SK-N-SH (cell line): ENCODE measurements at regions not wholly inside any gene's neighbourhood (a gene's known extent, or its start where the extent isn't known, plus 50 kb on each side); places are given as distances from the start of the nearest gene placed in this dataset.

Experiments used
- CTCF ChIA-PET: fragments of 300-600, 350-600 bp; formaldehyde crosslinking; extraction: SDS; loops from one replicate; lab custom pipeline; 2021; lab: Yijun Ruan, JAX
- POLR2A ChIA-PET: fragments of 350-600 bp; sonication (Branson Sonifier 250); formaldehyde crosslinking; extraction: SDS; loops from one replicate; lab custom pipeline; 2020; ENCODE audit warnings: antibody characterized with exemption, inconsistent platforms; lab: Yijun Ruan, JAX
- DNase-seq: peaks from one replicate; pipeline ENCODE4 v3.0.0; 2012
- H2AFZ ChIP-seq: fragments of 200-600 bp; sonication (generic); 2 replicates; pipeline ENCODE4 v1.8.1; 2016; ENCODE audit warnings: antibody characterized with exemption, mild to moderate bottlenecking, low read depth
- H3F3A ChIP-seq: fragments of 200-600 bp; sonication (generic); replicated peaks from 2 replicates; pipeline ENCODE3; 2016; ENCODE audit warnings: antibody characterized with exemption, mild to moderate bottlenecking; ENCODE audit not compliant: insufficient read depth
- H3K27ac ChIP-seq, 2 experiments: fragments of 200-500 bp in 1 of 2; fragments of 200-600 bp in 1 of 2; sonication (Bioruptor generic) in 1 of 2; sonication (generic), shearing (Covaris generic) in 1 of 2; 2 replicates each; pipeline versions ENCODE4 v1.5.1 to v1.6.1; 2014 to 2016; ENCODE audit warnings: low read depth in 2 of 2, inconsistent platforms in 1 of 2, low read length in 1 of 2, mild to moderate bottlenecking in 1 of 2, mixed read lengths in 1 of 2
- H3K27me3 ChIP-seq: fragments of 200-600 bp; sonication (generic), shearing (Covaris generic); 2 replicates; pipeline ENCODE4 v1.6.1; 2016; ENCODE audit warnings: mixed run types; ENCODE audit not compliant: insufficient read depth
- H3K36me3 ChIP-seq, 2 experiments: fragments of 200-500 bp in 1 of 2; fragments of 200-600 bp in 1 of 2; sonication (Bioruptor generic) in 1 of 2; sonication (generic) in 1 of 2; replicated peaks in 1 of 2; 2 replicates each; pipeline versions ENCODE3 to v1.5.1; 2014 to 2016; ENCODE audit warnings: low read length in 1 of 2, mild to moderate bottlenecking in 1 of 2; ENCODE audit not compliant: insufficient read depth in 2 of 2, control insufficient read depth in 1 of 2
- H3K4me1 ChIP-seq, 2 experiments: fragments of 200-500 bp in 1 of 2; fragments of 200-600 bp in 1 of 2; sonication (Bioruptor generic) in 1 of 2; sonication (generic), shearing (Covaris generic) in 1 of 2; 2 replicates each; pipeline versions ENCODE4 v1.5.1 to v1.6.1; 2014 to 2016; ENCODE audit warnings: low read depth in 1 of 2, low read length in 1 of 2, mixed run types in 1 of 2; ENCODE audit not compliant: insufficient read depth in 2 of 2, control insufficient read depth in 1 of 2
- H3K4me2 ChIP-seq: fragments of 200-600 bp; sonication (generic), shearing (Covaris generic); 2 replicates; pipeline ENCODE4 v1.6.1; 2017; ENCODE audit warnings: mixed run types
- H3K4me3 ChIP-seq, 2 experiments: fragments of 200-500 bp in 1 of 2; fragments of 200-600 bp in 1 of 2; sonication (Bioruptor generic) in 1 of 2; sonication (generic), shearing (Covaris generic) in 1 of 2; 2 replicates each; pipeline versions ENCODE4 v1.5.1 to v1.8.1; 2014 to 2016; ENCODE audit warnings: low read depth in 2 of 2, inconsistent platforms in 1 of 2, low read length in 1 of 2, mild to moderate bottlenecking in 1 of 2, mixed read lengths in 1 of 2, moderate library complexity in 1 of 2
- H3K79me2 ChIP-seq: fragments of 200-600 bp; sonication (generic); 2 replicates; pipeline ENCODE4 v1.8.1; 2017; ENCODE audit warnings: mild to moderate bottlenecking; ENCODE audit not compliant: insufficient read depth
- H3K9ac ChIP-seq: fragments of 200-600 bp; sonication (generic); 2 replicates; pipeline ENCODE4 v1.6.1; 2017; ENCODE audit warnings: mixed run types
- H3K9me2 ChIP-seq: fragments of 200-600 bp; sonication (generic); 2 replicates; pipeline ENCODE4 v1.6.1; 2017; ENCODE audit warnings: mixed run types
- H3K9me3 ChIP-seq: fragments of 200-600 bp; sonication (generic); 2 replicates; pipeline ENCODE4 v1.6.1; 2017; ENCODE audit warnings: mixed run types, mild to moderate bottlenecking, moderate library complexity
- H4K20me1 ChIP-seq: fragments of 200-600 bp; sonication (generic); 2 replicates; pipeline ENCODE4 v1.6.1; 2017; ENCODE audit warnings: mild to moderate bottlenecking, mixed run types; ENCODE audit not compliant: insufficient read depth
- EP300 ChIP-seq, 2 experiments: IDR thresholded peaks; 2 replicates each; pipeline versions ENCODE4 v1.4.0 to v1.6.1; 2012; ENCODE audit warnings: borderline replicate concordance in 1 of 2, low read depth in 1 of 2, low read length in 1 of 2
- FOXJ3 ChIP-seq: sonication (generic); formaldehyde crosslinking; IDR thresholded peaks from 2 replicates; pipeline ENCODE4 v1.5.1; 2020; ENCODE audit warnings: mild to moderate bottlenecking, missing genetic modification reagents
- FOXM1 ChIP-seq: IDR thresholded peaks from 2 replicates; pipeline ENCODE4 v1.4.0; 2012; ENCODE audit warnings: low read depth, mild to moderate bottlenecking
- GABPA ChIP-seq: IDR thresholded peaks from 2 replicates; pipeline ENCODE4 v1.4.0; 2012; ENCODE audit warnings: low read depth, mild to moderate bottlenecking
- NRF1 ChIP-seq: IDR thresholded peaks from 2 replicates; pipeline ENCODE4 v1.6.1; 2012; ENCODE audit warnings: low read depth, mild to moderate bottlenecking, low read length
- POLR2AphosphoS5 ChIP-seq: IDR thresholded peaks from 2 replicates; pipeline ENCODE4 v1.6.1; 2012; ENCODE audit warnings: low read depth, low read length
- RCOR1 ChIP-seq: fragments of 150-350 bp; IDR thresholded peaks from 2 replicates; pipeline ENCODE4 v1.6.1; 2017; ENCODE audit warnings: antibody characterized with exemption, low read length
- RXRA ChIP-seq: IDR thresholded peaks from 2 replicates; pipeline ENCODE4 v1.4.0; 2012; ENCODE audit warnings: low read depth, mild to moderate bottlenecking, borderline replicate concordance
- SMC3 ChIP-seq: IDR thresholded peaks from 2 replicates; pipeline ENCODE4 v1.6.1; 2012; ENCODE audit warnings: low read depth, low read length, improper control_type of control experiment
- TEAD4 ChIP-seq: IDR thresholded peaks from 2 replicates; pipeline ENCODE4 v1.4.0; 2012; ENCODE audit warnings: mild to moderate bottlenecking, borderline replicate concordance; ENCODE audit not compliant: insufficient read depth
- USF1 ChIP-seq: IDR thresholded peaks from 2 replicates; pipeline ENCODE4 v1.4.0; 2012; ENCODE audit warnings: low read depth, borderline replicate concordance
- WGBS: methylation state at CpG from one replicate; pipeline ENCODE4 v1.1.6; 2017; ENCODE audit warnings: low lambda C conversion rate; 5-methylcytosine and 5-hydroxymethylcytosine counted together
- TF ChIP-seq, protein P1 (sequence below): fragments of 200-600 bp; sonication (generic); IDR thresholded peaks from 2 replicates; pipeline ENCODE4 v1.6.1; 2017; ENCODE audit warnings: antibody characterized with exemption, mild to moderate bottlenecking, moderate library complexity

DNA sequence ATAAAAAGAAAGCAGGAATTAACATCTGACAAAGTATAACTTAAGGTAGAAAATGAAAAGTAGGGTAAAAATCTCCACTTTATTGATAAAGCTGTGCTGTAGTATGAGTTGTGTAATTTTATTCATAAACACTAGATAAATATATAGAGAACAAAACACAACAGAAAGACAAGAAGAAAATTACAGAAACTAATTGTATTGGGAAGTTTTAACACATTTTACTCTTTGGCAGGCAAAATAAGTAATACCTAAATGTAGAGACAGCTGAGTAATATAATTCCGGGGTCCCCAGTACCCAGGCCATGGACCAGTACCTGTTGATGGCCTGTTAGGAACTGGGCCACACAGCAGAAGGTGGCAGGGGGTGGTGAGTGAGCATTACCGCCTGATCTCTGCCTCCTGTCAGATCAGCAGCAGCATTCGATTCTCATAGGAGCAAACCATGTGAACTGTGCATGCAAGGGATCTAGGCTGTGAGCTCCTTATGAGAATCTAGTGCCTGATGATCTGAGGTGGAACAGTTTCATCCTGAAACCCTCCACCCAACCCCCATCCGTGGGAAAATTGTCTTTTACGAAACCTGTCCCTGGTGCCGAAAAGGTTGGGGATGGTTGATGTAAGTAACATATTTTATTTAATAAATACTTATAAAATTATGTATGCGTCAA is 84.4 kb upstream of the ETV6 start:
- Histone ChIP-seq H3F3A (peaks cover 7% of the 10 kb centered on the region), H3K4me1 (no peaks in the 10 kb centered on the region), H3K4me2 (no peak overlapping the region), H3K9me2 (no peaks in the 10 kb centered on the region), H4K20me1 (no peaks in the 10 kb centered on the region), H3K36me3 (no peaks in the 10 kb centered on the region), H2AFZ (no peak overlapping the region), H3K9me3 (no peaks in the 10 kb centered on the region), H3K79me2 (no peaks in the 10 kb centered on the region), H3K27me3 (no peaks in the 10 kb centered on the region; the same call in 1 of the 2 replicates), H3K4me3 (no peak overlapping the region), H3K27ac (no peak overlapping the region), H3K9ac (no peak overlapping the region)
- ChIA-PET CTCF (interaction anchor here (1.1 to 2.5 kb wide), 2 partner anchors 10 to 13 kb away, joined by 3 to 6 read pairs; no protein-coding TSS in a partner anchor), POLR2A (no interaction called here)
- WGBS: 61% methylated on average over 7 of the region's 7 CpGs
- TF ChIP-seq FOXM1 (no peak), NRF1 (no peak), TEAD4 (no peak), SMC3 (no peak)
- no peak for DNase-seq

- Histone ChIP-seq H2AFZ (no peak overlapping the region), H4K20me1 (no peaks in the 10 kb centered on the region), H3K9me3 (no peaks in the 10 kb centered on the region), H3K36me3 (no peaks in the 10 kb centered on the region), H3K79me2 (no peaks in the 10 kb centered on the region), H3K4me3 (no peak overlapping the region), H3F3A (peaks cover 6% of the 10 kb centered on the region), H3K4me2 (no peak overlapping the region), H3K9ac (no peak overlapping the region), H3K27me3 (no peaks in the 10 kb centered on the region; the same call in 1 of the 2 replicates), H3K27ac (no peak overlapping the region), H3K4me1 (no peaks in the 10 kb centered on the region), H3K9me2 (no peaks in the 10 kb centered on the region)
- WGBS: 72% methylated on average over 2 of the region's 2 CpGs
- TF ChIP-seq POLR2AphosphoS5: no peak
- no peak for TF ChIP-seq RXRA
- TF ChIP-seq, protein P1, sequence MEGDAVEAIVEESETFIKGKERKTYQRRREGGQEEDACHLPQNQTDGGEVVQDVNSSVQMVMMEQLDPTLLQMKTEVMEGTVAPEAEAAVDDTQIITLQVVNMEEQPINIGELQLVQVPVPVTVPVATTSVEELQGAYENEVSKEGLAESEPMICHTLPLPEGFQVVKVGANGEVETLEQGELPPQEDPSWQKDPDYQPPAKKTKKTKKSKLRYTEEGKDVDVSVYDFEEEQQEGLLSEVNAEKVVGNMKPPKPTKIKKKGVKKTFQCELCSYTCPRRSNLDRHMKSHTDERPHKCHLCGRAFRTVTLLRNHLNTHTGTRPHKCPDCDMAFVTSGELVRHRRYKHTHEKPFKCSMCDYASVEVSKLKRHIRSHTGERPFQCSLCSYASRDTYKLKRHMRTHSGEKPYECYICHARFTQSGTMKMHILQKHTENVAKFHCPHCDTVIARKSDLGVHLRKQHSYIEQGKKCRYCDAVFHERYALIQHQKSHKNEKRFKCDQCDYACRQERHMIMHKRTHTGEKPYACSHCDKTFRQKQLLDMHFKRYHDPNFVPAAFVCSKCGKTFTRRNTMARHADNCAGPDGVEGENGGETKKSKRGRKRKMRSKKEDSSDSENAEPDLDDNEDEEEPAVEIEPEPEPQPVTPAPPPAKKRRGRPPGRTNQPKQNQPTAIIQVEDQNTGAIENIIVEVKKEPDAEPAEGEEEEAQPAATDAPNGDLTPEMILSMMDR: no peak
- no peak for TF ChIP-seq TEAD4
- TF ChIP-seq GABPA: no peak
- no peak for TF ChIP-seq SMC3
- TF ChIP-seq FOXJ3: no peak
- TF ChIP-seq EP300 (IDR thresholded peaks at IDR 0.05; ENCODE audit: borderline replicate concordance in 1 of 2, low read depth in 1 of 2, low read length in 1 of 2): no peak
- no peak for TF ChIP-seq NRF1
- TF ChIP-seq USF1: no peak
- no peak for TF ChIP-seq RCOR1
- CTCF ChIA-PET: interaction anchor here (1.1 kb wide), 1 partner anchor 14 kb away, joined by 5 read pairs; no protein-coding TSS in a partner anchor
- no peak for DNase-seq
- POLR2A ChIA-PET: no interaction called here
Observed at GRCh38 chr12:11565752-11566151, 83.7 kb upstream of the ETV6 start.
